ENCODE measurements at regions not wholly inside any gene's neighbourhood (a gene's known extent, or its start where the extent isn't known, plus 50 kb on each side); places are given as distances from the start of the nearest gene placed in this dataset.
"Not testable (repeated sequence)": the region's sequence is repeated elsewhere in the genome, so short reads cannot be mapped to it uniquely, and the experiment has no call there.

GRCh38 chr6:80959034-80959433 lies 793.4 kb downstream of the TENT5A start:
- H3K79me2 ChIP-seq: no peaks in the 10 kb centered on the region
- H3K4me3 ChIP-seq: no peak overlapping the region
- TF ChIP-seq EZH2 (IDR thresholded peaks at IDR 0.05; ENCODE audit: borderline replicate concordance): no peak
- DNase-seq (ENCODE audit: low spot score): no peak
- H3K36me3 ChIP-seq (replicated peaks; ENCODE audit: insufficient read depth, low read depth): no peaks in the 10 kb centered on the region
- H3K4me2 ChIP-seq: no peak overlapping the region
- no peaks in the 10 kb centered on the region for H3K27me3 ChIP-seq
- H3K9me2 ChIP-seq (replicated peaks; ENCODE audit: insufficient read depth): no peaks in the 10 kb centered on the region
- 22% methylated on average over 1 of the region's 1 CpG for WGBS (ENCODE audit: low lambda C conversion rate, missing lambda C conversion rate)
- H2AFZ ChIP-seq: no peak overlapping the region
- no peaks in the 10 kb centered on the region for H3K4me1 ChIP-seq (ENCODE audit: insufficient read depth)
- no peaks in the 10 kb centered on the region for H4K20me1 ChIP-seq (ENCODE audit: insufficient read depth, poor library complexity, severe bottlenecking)
- no peaks in the 10 kb centered on the region for H3K9me3 ChIP-seq (ENCODE audit: low read depth)
- no peak overlapping the region for H3K27ac ChIP-seq

- no peaks in the 10 kb centered on the region for H4K20me1 ChIP-seq (ENCODE audit: insufficient read depth, poor library complexity, severe bottlenecking)
- H3K27ac ChIP-seq: no peak overlapping the region
- WGBS (ENCODE audit: low lambda C conversion rate, missing lambda C conversion rate): 85% methylated on average over 1 of the region's 1 CpG
- no peaks in the 10 kb centered on the region for H3K9me2 ChIP-seq (replicated peaks; ENCODE audit: insufficient read depth)
- no peaks in the 10 kb centered on the region for H3K27me3 ChIP-seq
- H2AFZ ChIP-seq: no peak overlapping the region
- H3K9me3 ChIP-seq (ENCODE audit: low read depth): no peaks in the 10 kb centered on the region
- no peak for DNase-seq (ENCODE audit: low spot score)
- H3K36me3 ChIP-seq (replicated peaks; ENCODE audit: insufficient read depth, low read depth): no peaks in the 10 kb centered on the region
- H3K4me3 ChIP-seq: no peak overlapping the region
- TF ChIP-seq EZH2phosphoT487 (IDR thresholded peaks at IDR 0.05; ENCODE audit: low read depth, severe bottlenecking, unreplicated experiment) (no peak), CTCF (IDR thresholded peaks at IDR 0.05; ENCODE audit: poor library complexity) (no peak), EZH2 (IDR thresholded peaks at IDR 0.05; ENCODE audit: borderline replicate concordance) (no peak)
- H3K4me2 ChIP-seq: no peak overlapping the region
- no peaks in the 10 kb centered on the region for H3K4me1 ChIP-seq (ENCODE audit: insufficient read depth)
- H3K79me2 ChIP-seq: no peaks in the 10 kb centered on the region
Measured at GRCh38 chr6:80956898-80957297, 795.6 kb downstream of the TENT5A start.

GRCh38 chr6:80952479-80952878 lies 800.0 kb downstream of the TENT5A start:
- not testable (repeated sequence) for H3K27ac ChIP-seq, H3K27me3 ChIP-seq

DNA sequence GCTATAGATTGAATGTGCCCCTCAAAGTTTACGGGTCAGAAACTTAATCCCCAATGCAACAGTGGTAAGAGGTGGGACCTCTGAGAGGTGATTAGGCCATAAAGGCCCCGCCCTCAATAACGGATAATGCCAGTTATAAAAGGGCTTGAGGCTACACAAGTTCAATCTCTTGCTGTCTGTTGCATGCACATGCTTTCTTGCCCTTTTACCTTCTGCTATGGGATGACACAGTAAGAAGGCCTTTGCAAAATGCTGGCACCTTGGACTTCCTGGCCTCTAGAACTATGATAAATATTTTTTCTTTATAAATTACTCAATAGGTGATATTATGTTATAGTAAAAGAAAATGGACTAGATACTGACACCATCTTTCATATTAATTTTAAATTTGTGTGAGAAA lies 806.1 kb downstream of the TENT5A start:
- no peak overlapping the region for H3K4me2 ChIP-seq
- H4K20me1 ChIP-seq (ENCODE audit: insufficient read depth, poor library complexity, severe bottlenecking): no peaks in the 10 kb centered on the region
- H3K4me1 ChIP-seq (ENCODE audit: insufficient read depth): no peaks in the 10 kb centered on the region
- H3K27me3 ChIP-seq: no peaks in the 10 kb centered on the region
- no peaks in the 10 kb centered on the region for H3K79me2 ChIP-seq
- DNase-seq (ENCODE audit: low spot score): no peak
- WGBS (ENCODE audit: low lambda C conversion rate, missing lambda C conversion rate): 77% methylated on average over 3 of the region's 3 CpGs
- no peak overlapping the region for H3K4me3 ChIP-seq
- no peaks in the 10 kb centered on the region for H3K36me3 ChIP-seq (replicated peaks; ENCODE audit: insufficient read depth, low read depth)
- TF ChIP-seq EZH2 (IDR thresholded peaks at IDR 0.05; ENCODE audit: borderline replicate concordance) (no peak), CTCF (IDR thresholded peaks at IDR 0.05; ENCODE audit: poor library complexity) (no peak), EZH2phosphoT487 (IDR thresholded peaks at IDR 0.05; ENCODE audit: low read depth, severe bottlenecking, unreplicated experiment) (no peak)
- H3K27ac ChIP-seq: no peak overlapping the region
- no peak overlapping the region for H2AFZ ChIP-seq
- no peaks in the 10 kb centered on the region for H3K9me3 ChIP-seq (ENCODE audit: low read depth)
- no peaks in the 10 kb centered on the region for H3K9me2 ChIP-seq (replicated peaks; ENCODE audit: insufficient read depth)

More at GRCh38 chr6:80952479-80952878, 800.0 kb downstream of the TENT5A start:
- not testable (repeated sequence) for H3K4me3 ChIP-seq; H3K79me2 ChIP-seq; H2AFZ ChIP-seq; H3K9me2 ChIP-seq (replicated peaks; ENCODE audit: insufficient read depth); H3K4me1 ChIP-seq (ENCODE audit: insufficient read depth); H3K9me3 ChIP-seq (ENCODE audit: low read depth); H3K4me2 ChIP-seq; H4K20me1 ChIP-seq (ENCODE audit: insufficient read depth, poor library complexity, severe bottlenecking); H3K36me3 ChIP-seq (replicated peaks; ENCODE audit: insufficient read depth, low read depth); DNase-seq (ENCODE audit: low spot score)
- WGBS (ENCODE audit: low lambda C conversion rate, missing lambda C conversion rate): 58% methylated on average over 2 of the region's 2 CpGs

Measured in hepatocyte (in vitro differentiated cells).